IMR-90 (cell line): ENCODE measurements at regions not wholly inside any gene's neighbourhood (a gene's known extent, or its start where the extent isn't known, plus 50 kb on each side); places are given as distances from the start of the nearest gene placed in this dataset.

Source experiments
- CEBPB ChIP-seq: IDR thresholded peaks from 2 replicates; pipeline ENCODE4 v1.6.1; 2012; ENCODE audit warnings: low read depth, low read length, improper control_type of control experiment
- CTCF ChIP-seq: conservative IDR thresholded peaks from 2 replicates; pipeline ENCODE4 v1.5.1; 2012; ENCODE audit warnings: mild to moderate bottlenecking, low read depth, low read length, improper control_type of control experiment
- MAFK ChIP-seq: IDR thresholded peaks from 2 replicates; pipeline ENCODE4 v1.6.1; 2012; ENCODE audit warnings: low read depth, low read length, improper control_type of control experiment
- MXI1 ChIP-seq: IDR thresholded peaks from 2 replicates; pipeline ENCODE4 v1.6.1; 2012; ENCODE audit warnings: low read depth, mild to moderate bottlenecking, low read length, moderate library complexity, borderline replicate concordance
- POLR2A ChIP-seq: IDR thresholded peaks from 2 replicates; pipeline ENCODE4 v1.6.1; 2012; ENCODE audit warnings: mild to moderate bottlenecking, low read depth, low read length
- RAD21 ChIP-seq: IDR thresholded peaks from 2 replicates; pipeline ENCODE4 v1.6.1; 2012; ENCODE audit warnings: low read length, improper control_type of control experiment
- RCOR1 ChIP-seq: IDR thresholded peaks from 2 replicates; pipeline ENCODE4 v1.6.1; 2012; ENCODE audit warnings: mild to moderate bottlenecking, low read length, improper control_type of control experiment; ENCODE audit not compliant: insufficient replicate concordance
- RFX5 ChIP-seq: IDR thresholded peaks from 2 replicates; pipeline ENCODE4 v1.8.0; 2012; ENCODE audit warnings: low read depth, mild to moderate bottlenecking, low read length, moderate library complexity
- SMC3 ChIP-seq: fragments of 150-350 bp; IDR thresholded peaks from 2 replicates; pipeline ENCODE4 v1.6.1; 2016; ENCODE audit warnings: low read depth, mild to moderate bottlenecking, antibody characterized with exemption, low read length, moderate library complexity
- USF2 ChIP-seq: fragments of 150-350 bp; IDR thresholded peaks from 2 replicates; pipeline ENCODE4 v1.6.1; 2017; ENCODE audit warnings: mild to moderate bottlenecking, antibody characterized with exemption, low read length, low read depth
- TF ChIP-seq, protein P1 (sequence below): fragments of 150-350 bp; IDR thresholded peaks from 2 replicates; pipeline ENCODE4 v1.6.1; 2016; ENCODE audit warnings: low read depth, mild to moderate bottlenecking, low read length, moderate library complexity, borderline replicate concordance

GRCh38 chr7:84512055-84512454, 317.5 kb upstream of the SEMA3A start:
- TF ChIP-seq CTCF: no peak
- no peak for TF ChIP-seq POLR2A
- TF ChIP-seq USF2: no peak
- TF ChIP-seq RAD21: no peak
- no peak for TF ChIP-seq MAFK
- TF ChIP-seq, protein P1, sequence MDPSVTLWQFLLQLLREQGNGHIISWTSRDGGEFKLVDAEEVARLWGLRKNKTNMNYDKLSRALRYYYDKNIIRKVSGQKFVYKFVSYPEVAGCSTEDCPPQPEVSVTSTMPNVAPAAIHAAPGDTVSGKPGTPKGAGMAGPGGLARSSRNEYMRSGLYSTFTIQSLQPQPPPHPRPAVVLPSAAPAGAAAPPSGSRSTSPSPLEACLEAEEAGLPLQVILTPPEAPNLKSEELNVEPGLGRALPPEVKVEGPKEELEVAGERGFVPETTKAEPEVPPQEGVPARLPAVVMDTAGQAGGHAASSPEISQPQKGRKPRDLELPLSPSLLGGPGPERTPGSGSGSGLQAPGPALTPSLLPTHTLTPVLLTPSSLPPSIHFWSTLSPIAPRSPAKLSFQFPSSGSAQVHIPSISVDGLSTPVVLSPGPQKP: no peak
- no peak for TF ChIP-seq MXI1
- no peak for TF ChIP-seq SMC3
- no peak for TF ChIP-seq CEBPB
- no peak for TF ChIP-seq RFX5
- no peak for TF ChIP-seq RCOR1
